ENCODE measurements at regions not wholly inside any gene's neighbourhood (a gene's known extent, or its start where the extent isn't known, plus 50 kb on each side); places are given as distances from the start of the nearest gene placed in this dataset.

DNA sequence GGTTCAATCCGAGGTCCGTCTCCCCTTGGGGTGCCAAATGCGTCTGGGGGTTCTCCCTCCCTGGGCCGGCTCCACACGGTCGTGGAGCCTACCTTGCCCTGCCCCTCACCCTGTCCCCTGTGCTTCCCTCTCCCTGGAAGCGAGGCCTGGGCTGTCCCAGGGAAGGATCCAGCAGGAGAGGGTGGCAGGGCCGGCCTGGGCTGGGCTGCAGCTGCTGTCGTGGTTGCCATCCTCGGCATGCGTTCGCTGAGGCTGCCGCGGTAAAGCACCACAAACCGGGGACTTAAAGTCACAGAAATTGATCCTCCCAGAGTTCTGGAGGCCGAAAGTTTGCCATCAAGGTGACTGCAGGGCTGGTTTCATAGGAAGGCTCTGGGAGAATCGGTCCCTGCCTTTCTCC, 123.0 kb upstream of the TMPRSS2 start:
- H3K27ac ChIP-seq (ENCODE audit: low read depth, low read length) = no peak overlapping the region
- no peak overlapping the region for H3K4me3 ChIP-seq (ENCODE audit: low read length)
- no peaks in the 10 kb centered on the region for H4K20me1 ChIP-seq (ENCODE audit: control insufficient read depth, insufficient read depth, low read depth, low read length)
- H3F3A ChIP-seq (ENCODE audit: control insufficient read depth, insufficient read depth) = no peaks in the 10 kb centered on the region
- no peaks in the 10 kb centered on the region for H3K27me3 ChIP-seq (ENCODE audit: control insufficient read depth, low read length)
- no peaks in the 10 kb centered on the region for H3K9me3 ChIP-seq (ENCODE audit: control insufficient read depth, insufficient read depth, low read length)
- H3K4me1 ChIP-seq (ENCODE audit: control insufficient read depth, low read length) = no peaks in the 10 kb centered on the region
- H3K4me2 ChIP-seq (ENCODE audit: low read length) = no peak overlapping the region
- no peaks in the 10 kb centered on the region for H3K9me2 ChIP-seq (replicated peaks; ENCODE audit: control insufficient read depth, low read length)
- H3K79me2 ChIP-seq (ENCODE audit: control insufficient read depth, low read length) = no peaks in the 10 kb centered on the region
- no peak for TF ChIP-seq EZH2phosphoT487 (IDR thresholded peaks at IDR 0.05; ENCODE audit: borderline replicate concordance, low read length)
- TF ChIP-seq, protein P1, sequence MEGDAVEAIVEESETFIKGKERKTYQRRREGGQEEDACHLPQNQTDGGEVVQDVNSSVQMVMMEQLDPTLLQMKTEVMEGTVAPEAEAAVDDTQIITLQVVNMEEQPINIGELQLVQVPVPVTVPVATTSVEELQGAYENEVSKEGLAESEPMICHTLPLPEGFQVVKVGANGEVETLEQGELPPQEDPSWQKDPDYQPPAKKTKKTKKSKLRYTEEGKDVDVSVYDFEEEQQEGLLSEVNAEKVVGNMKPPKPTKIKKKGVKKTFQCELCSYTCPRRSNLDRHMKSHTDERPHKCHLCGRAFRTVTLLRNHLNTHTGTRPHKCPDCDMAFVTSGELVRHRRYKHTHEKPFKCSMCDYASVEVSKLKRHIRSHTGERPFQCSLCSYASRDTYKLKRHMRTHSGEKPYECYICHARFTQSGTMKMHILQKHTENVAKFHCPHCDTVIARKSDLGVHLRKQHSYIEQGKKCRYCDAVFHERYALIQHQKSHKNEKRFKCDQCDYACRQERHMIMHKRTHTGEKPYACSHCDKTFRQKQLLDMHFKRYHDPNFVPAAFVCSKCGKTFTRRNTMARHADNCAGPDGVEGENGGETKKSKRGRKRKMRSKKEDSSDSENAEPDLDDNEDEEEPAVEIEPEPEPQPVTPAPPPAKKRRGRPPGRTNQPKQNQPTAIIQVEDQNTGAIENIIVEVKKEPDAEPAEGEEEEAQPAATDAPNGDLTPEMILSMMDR (IDR thresholded peaks at IDR 0.05; ENCODE audit: low read depth, low read length, poor library complexity, severe bottlenecking) = no peak
- H3K36me3 ChIP-seq (ENCODE audit: control insufficient read depth, low read length) = no peaks in the 10 kb centered on the region

DNA sequence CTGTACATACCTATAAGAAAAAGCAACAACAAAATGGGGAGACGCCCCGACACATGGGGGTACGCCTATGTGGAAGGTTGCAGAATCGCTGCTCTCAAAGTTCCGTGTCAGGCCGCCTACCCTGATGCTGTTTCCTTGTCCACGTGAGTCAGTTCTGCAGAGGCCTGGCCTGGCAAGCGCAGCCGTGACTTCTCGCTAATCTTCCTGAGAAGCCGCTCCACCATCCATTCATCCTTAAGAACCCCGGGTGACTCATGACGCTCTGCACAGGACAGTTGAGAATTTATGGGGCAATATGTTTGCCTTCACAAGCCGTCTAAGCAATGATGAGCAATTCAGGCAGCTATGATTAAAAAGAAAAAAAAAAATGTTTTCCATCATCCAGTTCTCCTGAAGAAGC, 122.3 kb upstream of the TMPRSS2 start:
- H3K4me2 ChIP-seq (ENCODE audit: low read length) = no peak overlapping the region
- no peaks in the 10 kb centered on the region for H3K27me3 ChIP-seq (ENCODE audit: control insufficient read depth, low read length)
- no peaks in the 10 kb centered on the region for H3K9me2 ChIP-seq (replicated peaks; ENCODE audit: control insufficient read depth, low read length)
- no peaks in the 10 kb centered on the region for H3K4me1 ChIP-seq (ENCODE audit: control insufficient read depth, low read length)
- no peaks in the 10 kb centered on the region for H4K20me1 ChIP-seq (ENCODE audit: control insufficient read depth, insufficient read depth, low read depth, low read length)
- no peak overlapping the region for H3K4me3 ChIP-seq (ENCODE audit: low read length)
- no peak overlapping the region for H3K27ac ChIP-seq (ENCODE audit: low read depth, low read length)
- TF ChIP-seq, protein P1 (IDR thresholded peaks at IDR 0.05; ENCODE audit: low read depth, low read length, poor library complexity, severe bottlenecking) = no peak
- TF ChIP-seq EZH2phosphoT487 (IDR thresholded peaks at IDR 0.05; ENCODE audit: borderline replicate concordance, low read length) = no peak
- no peaks in the 10 kb centered on the region for H3F3A ChIP-seq (ENCODE audit: control insufficient read depth, insufficient read depth)
- H3K9me3 ChIP-seq (ENCODE audit: control insufficient read depth, insufficient read depth, low read length) = no peaks in the 10 kb centered on the region
- no peaks in the 10 kb centered on the region for H3K79me2 ChIP-seq (ENCODE audit: control insufficient read depth, low read length)
- no peaks in the 10 kb centered on the region for H3K36me3 ChIP-seq (ENCODE audit: control insufficient read depth, low read length)

DNA sequence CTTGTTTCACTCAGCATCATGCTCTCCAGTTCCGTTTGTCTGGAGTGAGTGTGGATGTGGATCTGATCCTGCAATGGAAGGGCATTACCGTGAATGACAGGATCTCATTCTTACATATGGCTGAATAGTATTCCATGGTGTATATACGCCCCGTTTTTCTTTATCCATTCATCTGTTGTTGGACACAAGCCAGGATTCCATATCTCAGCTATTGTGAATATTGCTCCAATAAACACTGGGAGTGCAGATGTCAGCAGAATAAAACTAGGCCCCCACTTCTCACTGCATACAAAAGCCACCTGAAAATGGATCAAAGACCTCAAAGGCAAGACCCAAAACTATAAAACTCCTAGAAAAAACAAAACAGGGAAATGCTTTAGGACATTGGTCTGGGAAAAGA, 120.3 kb upstream of the TMPRSS2 start:
- Histone ChIP-seq H3K36me3 (ENCODE audit: control insufficient read depth, low read length) (no peaks in the 10 kb centered on the region), H3K27me3 (ENCODE audit: control insufficient read depth, low read length) (no peaks in the 10 kb centered on the region), H3K79me2 (ENCODE audit: control insufficient read depth, low read length) (no peaks in the 10 kb centered on the region), H3K4me3 (ENCODE audit: low read length) (no peak overlapping the region), H3K9me2 (replicated peaks; ENCODE audit: control insufficient read depth, low read length) (no peaks in the 10 kb centered on the region), H3K4me1 (ENCODE audit: control insufficient read depth, low read length) (no peaks in the 10 kb centered on the region), H4K20me1 (ENCODE audit: control insufficient read depth, insufficient read depth, low read depth, low read length) (no peaks in the 10 kb centered on the region), H3K27ac (ENCODE audit: low read depth, low read length) (no peak overlapping the region), H3F3A (ENCODE audit: control insufficient read depth, insufficient read depth) (no peaks in the 10 kb centered on the region), H3K4me2 (ENCODE audit: low read length) (no peak overlapping the region), H3K9me3 (ENCODE audit: control insufficient read depth, insufficient read depth, low read length) (no peaks in the 10 kb centered on the region)
- TF ChIP-seq EZH2phosphoT487 (IDR thresholded peaks at IDR 0.05; ENCODE audit: borderline replicate concordance, low read length) = no peak

DNA sequence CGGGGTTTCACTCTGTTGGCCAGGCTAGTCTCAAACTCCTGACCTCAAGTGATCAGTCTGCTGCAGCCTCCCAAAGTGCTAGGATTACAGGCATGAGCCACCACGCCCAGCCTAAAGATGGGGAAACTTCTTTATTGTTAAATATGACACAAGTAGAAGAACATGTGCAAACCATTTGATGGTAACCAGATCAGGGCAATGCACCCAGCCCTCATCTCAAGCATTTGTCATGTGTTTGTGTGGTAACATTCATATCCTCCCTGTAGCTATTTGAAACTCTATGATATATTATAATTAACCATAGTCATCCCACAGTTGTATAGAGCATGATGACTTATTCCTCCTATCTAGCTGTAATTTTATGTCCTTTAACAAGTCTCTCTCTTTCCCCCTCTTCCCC, 119.5 kb upstream of the TMPRSS2 start:
- no peaks in the 10 kb centered on the region for H3K4me1 ChIP-seq (ENCODE audit: control insufficient read depth, low read length)
- no peak overlapping the region for H3K27ac ChIP-seq (ENCODE audit: low read depth, low read length)
- H3K4me2 ChIP-seq (ENCODE audit: low read length) = no peak overlapping the region
- H3K4me3 ChIP-seq (ENCODE audit: low read length) = no peak overlapping the region
- TF ChIP-seq EZH2phosphoT487 (IDR thresholded peaks at IDR 0.05; ENCODE audit: borderline replicate concordance, low read length) = no peak
- TF ChIP-seq, protein P1 (IDR thresholded peaks at IDR 0.05; ENCODE audit: low read depth, low read length, poor library complexity, severe bottlenecking) = no peak
- no peaks in the 10 kb centered on the region for H4K20me1 ChIP-seq (ENCODE audit: control insufficient read depth, insufficient read depth, low read depth, low read length)
- no peaks in the 10 kb centered on the region for H3F3A ChIP-seq (ENCODE audit: control insufficient read depth, insufficient read depth)
- H3K79me2 ChIP-seq (ENCODE audit: control insufficient read depth, low read length) = no peaks in the 10 kb centered on the region
- no peaks in the 10 kb centered on the region for H3K36me3 ChIP-seq (ENCODE audit: control insufficient read depth, low read length)
- H3K27me3 ChIP-seq (ENCODE audit: control insufficient read depth, low read length) = no peaks in the 10 kb centered on the region
- no peaks in the 10 kb centered on the region for H3K9me3 ChIP-seq (ENCODE audit: control insufficient read depth, insufficient read depth, low read length)
- no peaks in the 10 kb centered on the region for H3K9me2 ChIP-seq (replicated peaks; ENCODE audit: control insufficient read depth, low read length)
